ACHN (cell line): ENCODE measurements at regions not wholly inside any gene's neighbourhood (a gene's known extent, or its start where the extent isn't known, plus 50 kb on each side); places are given as distances from the start of the nearest gene placed in this dataset.
"Not testable (repeated sequence)": the region's sequence is repeated elsewhere in the genome, so short reads cannot be mapped to it uniquely, and the experiment has no call there.

Experiments used
- DNase-seq: peaks from one replicate; pipeline ENCODE4 v3.0.0-alpha.2; 2015
- in situ Hi-C: cut with HindIII; loops from 2 replicates; pipeline ENCODE4 v1.10.0; 2017; ENCODE audit warnings: low sequenced_read_pairs, low pct_ligation_motif_present, low pct_unique_long_range_greater_than_20kb

GRCh38 chr10:63077800-63078199, 55.3 kb upstream of the NRBF2 start:
- in situ Hi-C loops: no loop called here
- no peak for DNase-seq

GRCh38 chr10:63072951-63073350, 60.2 kb upstream of the NRBF2 start:
- no peak for DNase-seq
- in situ Hi-C loops: no loop called here

GRCh38 chr10:63071145-63071544, 62.0 kb upstream of the NRBF2 start:
- in situ Hi-C loops: no loop called here
- DNase-seq: no peak

GRCh38 chr10:63069318-63069717, 63.8 kb upstream of the NRBF2 start:
- DNase-seq: no peak
- in situ Hi-C loops: no loop called here

GRCh38 chr10:63068246-63068645, 64.9 kb upstream of the NRBF2 start:
- DNase-seq: no peak
- in situ Hi-C loops: no loop called here

GRCh38 chr10:63066606-63067005, 66.5 kb upstream of the NRBF2 start:
- in situ Hi-C loops: no loop called here
- DNase-seq: no peak

- in situ Hi-C loops: no loop called here
Observed at GRCh38 chr10:63064706-63065105, 68.4 kb upstream of the NRBF2 start.

GRCh38 chr10:63058236-63058635, 74.9 kb upstream of the NRBF2 start:
- in situ Hi-C loops: no loop called here
- DNase-seq: no peak

More at GRCh38 chr10:63064706-63065105, 68.4 kb upstream of the NRBF2 start:
- DNase-seq: no peak

- DNase-seq: no peak
- in situ Hi-C loops: no loop called here
Observed at GRCh38 chr10:63057509-63057908, 75.6 kb upstream of the NRBF2 start.

GRCh38 chr10:63055705-63056104, 77.4 kb upstream of the NRBF2 start:
- DNase-seq: no peak
- in situ Hi-C loops: no loop called here

GRCh38 chr10:63054889-63055611, 78.1 kb upstream of the NRBF2 start:
- no peak for DNase-seq
- in situ Hi-C loops: no loop called here

GRCh38 chr10:63052083-63052482, 81.0 kb upstream of the NRBF2 start:
- in situ Hi-C loops: no loop called here
- DNase-seq: no peak

GRCh38 chr10:63042256-63042655, 90.9 kb upstream of the NRBF2 start:
- no peak for DNase-seq
- in situ Hi-C loops: no loop called here

- in situ Hi-C loops: not testable (repeated sequence)
Observed at GRCh38 chr10:63033616-63034185, 99.4 kb upstream of the NRBF2 start.

GRCh38 chr10:63030536-63030935, 102.6 kb upstream of the NRBF2 start:
- DNase-seq: no peak
- in situ Hi-C loops: no loop called here

More at GRCh38 chr10:63033616-63034185, 99.4 kb upstream of the NRBF2 start:
- DNase-seq: not testable (repeated sequence)

GRCh38 chr10:63027531-63027930, 105.6 kb upstream of the NRBF2 start:
- DNase-seq: no peak

GRCh38 chr10:63021225-63021624, 111.9 kb upstream of the NRBF2 start:
- DNase-seq: no peak
- in situ Hi-C loops: no loop called here

More at GRCh38 chr10:63027531-63027930, 105.6 kb upstream of the NRBF2 start:
- in situ Hi-C loops: no loop called here

GRCh38 chr10:63013755-63014154, 119.4 kb upstream of the NRBF2 start:
- in situ Hi-C loops: no loop called here
- no peak for DNase-seq

GRCh38 chr10:63012623-63013022, 120.5 kb upstream of the NRBF2 start:
- DNase-seq: no peak
- in situ Hi-C loops: no loop called here

- in situ Hi-C loops: no loop called here
- no peak for DNase-seq
Observed at GRCh38 chr10:63010203-63010602, 122.9 kb upstream of the NRBF2 start.
